Nephron (organoid): ENCODE measurements at regions not wholly inside any gene's neighbourhood (a gene's known extent, or its start where the extent isn't known, plus 50 kb on each side); places are given as distances from the start of the nearest gene placed in this dataset.
A peak's percentile ranks its signal among the peaks of the same experiment; 100 is the strongest.

ENCODE experiments used
- H3K27ac Mint-ChIP-seq, 3 experiments: 2 replicates each; pipeline ENCODE4 v1.8.0; 2020; ENCODE audit warnings: mixed read lengths in 3 of 3, mild to moderate bottlenecking in 2 of 3, moderate library complexity in 1 of 3
- H3K27me3 Mint-ChIP-seq: 2 replicates; pipeline ENCODE4 v1.8.0; 2021; ENCODE audit warnings: low read depth, mild to moderate bottlenecking, moderate library complexity, mixed read lengths
- H3K36me3 Mint-ChIP-seq: 2 replicates; pipeline ENCODE4 v1.8.0; 2020; ENCODE audit warnings: low read depth, mixed read lengths
- H3K4me1 Mint-ChIP-seq: 2 replicates; pipeline ENCODE4 v1.8.0; 2020; ENCODE audit warnings: mixed read lengths
- H3K4me3 Mint-ChIP-seq, 3 experiments: 2 replicates each; pipeline ENCODE4 v1.8.0; 2020; ENCODE audit warnings: mild to moderate bottlenecking in 3 of 3, mixed read lengths in 3 of 3, moderate library complexity in 2 of 3
- H3K9me3 Mint-ChIP-seq: 2 replicates; pipeline ENCODE4 v1.8.0; 2020; ENCODE audit warnings: mixed read lengths
- TF ChIP-seq, protein P1 (sequence below), 3 experiments: fragments of 200-600 bp; sonication (generic); IDR thresholded peaks; one replicate each; pipeline ENCODE4 v1.5.0; 2021; ENCODE audit warnings: antibody characterized with exemption in 3 of 3; ENCODE audit not compliant: unreplicated experiment in 3 of 3

GRCh38 chr1:172970186-172970585 is 80.6 kb downstream of the TNFSF18 start:
- Mint-ChIP-seq H3K27ac (no peak overlapping the region), H3K4me3 (no peak overlapping the region), H3K36me3 (no peaks in the 10 kb centered on the region), H3K9me3 (no peaks in the 10 kb centered on the region), H3K4me1 (no peaks in the 10 kb centered on the region), H3K27me3 (no peaks in the 10 kb centered on the region)
- TF ChIP-seq, protein P1, sequence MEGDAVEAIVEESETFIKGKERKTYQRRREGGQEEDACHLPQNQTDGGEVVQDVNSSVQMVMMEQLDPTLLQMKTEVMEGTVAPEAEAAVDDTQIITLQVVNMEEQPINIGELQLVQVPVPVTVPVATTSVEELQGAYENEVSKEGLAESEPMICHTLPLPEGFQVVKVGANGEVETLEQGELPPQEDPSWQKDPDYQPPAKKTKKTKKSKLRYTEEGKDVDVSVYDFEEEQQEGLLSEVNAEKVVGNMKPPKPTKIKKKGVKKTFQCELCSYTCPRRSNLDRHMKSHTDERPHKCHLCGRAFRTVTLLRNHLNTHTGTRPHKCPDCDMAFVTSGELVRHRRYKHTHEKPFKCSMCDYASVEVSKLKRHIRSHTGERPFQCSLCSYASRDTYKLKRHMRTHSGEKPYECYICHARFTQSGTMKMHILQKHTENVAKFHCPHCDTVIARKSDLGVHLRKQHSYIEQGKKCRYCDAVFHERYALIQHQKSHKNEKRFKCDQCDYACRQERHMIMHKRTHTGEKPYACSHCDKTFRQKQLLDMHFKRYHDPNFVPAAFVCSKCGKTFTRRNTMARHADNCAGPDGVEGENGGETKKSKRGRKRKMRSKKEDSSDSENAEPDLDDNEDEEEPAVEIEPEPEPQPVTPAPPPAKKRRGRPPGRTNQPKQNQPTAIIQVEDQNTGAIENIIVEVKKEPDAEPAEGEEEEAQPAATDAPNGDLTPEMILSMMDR (IDR thresholded peaks at IDR 0.05; ENCODE audit: unreplicated experiment in 3 of 3), result no peak

GRCh38 chr1:172971241-172971640 is 79.5 kb downstream of the TNFSF18 start:
- no peaks in the 10 kb centered on the region for H3K9me3 Mint-ChIP-seq
- H3K27me3 Mint-ChIP-seq, result no peaks in the 10 kb centered on the region
- H3K4me1 Mint-ChIP-seq, result no peaks in the 10 kb centered on the region
- no peaks in the 10 kb centered on the region for H3K36me3 Mint-ChIP-seq
- TF ChIP-seq, protein P1 (IDR thresholded peaks at IDR 0.05; ENCODE audit: unreplicated experiment in 3 of 3), result no peak
- no peak overlapping the region for H3K4me3 Mint-ChIP-seq
- no peak overlapping the region for H3K27ac Mint-ChIP-seq

- no peak overlapping the region for H3K4me3 Mint-ChIP-seq
- no peaks in the 10 kb centered on the region for H3K9me3 Mint-ChIP-seq
- H3K36me3 Mint-ChIP-seq, result no peaks in the 10 kb centered on the region
- H3K27ac Mint-ChIP-seq, result no peak overlapping the region
- no peaks in the 10 kb centered on the region for H3K27me3 Mint-ChIP-seq
- TF ChIP-seq, protein P1 (IDR thresholded peaks at IDR 0.05; ENCODE audit: unreplicated experiment in 3 of 3), result no peak
- no peaks in the 10 kb centered on the region for H3K4me1 Mint-ChIP-seq
Measured at GRCh38 chr1:172972258-172972657, 78.5 kb downstream of the TNFSF18 start.

DNA sequence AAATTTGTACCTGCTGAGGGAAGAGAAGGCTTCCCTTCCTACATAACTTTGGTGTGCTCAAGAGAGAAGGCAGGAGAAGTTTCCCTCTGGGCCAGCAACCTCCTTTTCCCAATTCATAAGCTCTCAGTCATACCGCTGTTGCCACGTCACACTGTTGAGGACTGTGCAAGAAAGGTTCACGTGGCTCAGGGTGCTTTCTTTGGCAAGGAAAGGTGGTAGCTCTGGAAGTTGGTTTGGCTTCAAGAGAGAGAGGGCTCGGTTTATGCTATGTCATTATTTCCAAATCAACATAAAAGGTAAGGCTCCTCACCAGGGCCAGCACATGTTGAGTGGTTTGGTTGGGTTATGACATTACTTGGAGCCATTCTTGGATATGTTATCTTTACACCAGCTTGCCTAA is 77.3 kb downstream of the TNFSF18 start:
- H3K36me3 Mint-ChIP-seq, result no peaks in the 10 kb centered on the region
- no peaks in the 10 kb centered on the region for H3K9me3 Mint-ChIP-seq
- H3K27ac Mint-ChIP-seq, result no peak overlapping the region
- TF ChIP-seq, protein P1 (IDR thresholded peaks at IDR 0.05; ENCODE audit: unreplicated experiment in 3 of 3), result no peak
- H3K4me3 Mint-ChIP-seq, result no peak overlapping the region
- H3K27me3 Mint-ChIP-seq, result no peaks in the 10 kb centered on the region
- no peaks in the 10 kb centered on the region for H3K4me1 Mint-ChIP-seq

DNA sequence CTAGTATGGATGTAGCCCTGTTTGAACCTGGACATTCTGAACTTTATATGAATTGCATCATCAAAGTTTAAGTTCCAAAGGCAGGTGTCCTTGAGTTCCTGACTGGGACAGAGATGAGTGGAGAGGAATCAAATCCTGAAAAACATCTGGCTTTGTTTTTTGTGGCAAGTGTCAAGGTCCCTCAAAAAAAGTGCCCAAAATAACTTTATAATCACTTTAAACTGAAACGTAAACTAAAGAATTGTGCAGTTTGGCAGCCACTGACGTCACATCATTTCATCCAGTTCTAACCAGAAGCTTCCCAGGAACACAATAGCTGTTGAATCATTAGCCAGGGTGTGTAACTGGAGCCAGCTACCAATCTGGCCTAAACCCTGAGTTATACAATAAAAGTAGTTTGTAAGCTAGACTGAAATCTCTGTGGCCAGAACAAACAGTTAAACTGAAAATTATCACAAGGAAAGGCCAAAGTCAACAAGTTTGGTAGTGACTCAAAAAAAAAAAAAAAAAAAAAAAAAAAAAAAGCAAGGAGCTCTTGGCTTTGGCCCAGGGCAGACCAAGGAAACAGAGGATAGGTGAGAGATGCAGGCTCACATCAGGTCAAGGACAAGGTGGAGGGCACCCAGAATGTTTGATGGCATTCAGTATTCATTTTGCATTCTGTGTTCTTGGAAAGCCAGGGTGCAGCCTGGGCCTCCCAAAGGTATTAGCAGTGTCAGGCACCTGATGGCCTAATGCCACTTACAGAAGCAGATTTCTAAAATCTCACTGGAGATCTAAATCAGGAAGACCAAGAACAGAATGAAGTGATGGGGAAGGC is 74.3 kb downstream of the TNFSF18 start:
- no peaks in the 10 kb centered on the region for H3K9me3 Mint-ChIP-seq
- no peak overlapping the region for H3K4me3 Mint-ChIP-seq
- peak overlapping the region; percentile 30 to 92 (median 57) for H3K27ac Mint-ChIP-seq
- TF ChIP-seq, protein P1 (IDR thresholded peaks at IDR 0.05; ENCODE audit: unreplicated experiment in 3 of 3), result no peak
- no peaks in the 10 kb centered on the region for H3K4me1 Mint-ChIP-seq
- no peaks in the 10 kb centered on the region for H3K36me3 Mint-ChIP-seq
- no peaks in the 10 kb centered on the region for H3K27me3 Mint-ChIP-seq
